ENCODE measurements at regions not wholly inside any gene's neighbourhood (a gene's known extent, or its start where the extent isn't known, plus 50 kb on each side); places are given as distances from the start of the nearest gene placed in this dataset.

GRCh38 chr12:70150230-70150629, 93.0 kb upstream of the CNOT2 start:
- TF ChIP-seq REST (IDR thresholded peaks at IDR 0.05; ENCODE audit: insufficient read depth in 1 of 2, low read depth in 2 of 2, low read length in 2 of 2) (no peak), SIN3A (IDR thresholded peaks at IDR 0.05; ENCODE audit: borderline replicate concordance, insufficient read depth, low read length) (no peak), TAF1 (IDR thresholded peaks at IDR 0.05; ENCODE audit: borderline replicate concordance, insufficient read depth, low read length) (no peak), POLR2AphosphoS5 (IDR thresholded peaks at IDR 0.05; ENCODE audit: low read depth, low read length) (no peak)
